ENCODE measurements at regions not wholly inside any gene's neighbourhood (a gene's known extent, or its start where the extent isn't known, plus 50 kb on each side); places are given as distances from the start of the nearest gene placed in this dataset.

DNA sequence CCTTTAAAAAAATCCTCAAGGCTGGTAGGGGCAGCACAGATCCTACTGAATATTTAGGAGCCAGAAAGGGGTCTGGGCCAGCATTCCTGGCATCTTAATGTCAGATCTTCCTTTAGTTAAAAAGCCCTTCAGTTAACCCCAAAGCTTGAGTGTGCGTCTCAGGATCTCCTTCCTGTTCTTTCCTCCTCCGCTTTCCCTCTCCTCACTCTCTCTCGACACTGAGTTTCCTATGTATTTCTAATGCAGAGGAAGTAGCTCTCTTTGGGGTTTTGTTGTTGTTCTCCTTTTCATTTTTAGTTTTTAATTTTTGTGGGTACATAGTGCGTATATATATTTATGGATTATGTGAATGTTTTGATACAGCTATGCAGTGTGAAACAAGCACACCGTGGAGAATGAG, 109.9 kb upstream of the COPS8 start:
- Histone ChIP-seq H3K36me3 (no peaks in the 10 kb centered on the region), H3K4me3 (no peak overlapping the region), H3K27me3 (no peaks in the 10 kb centered on the region), H3K4me1 (peaks cover 0 to 4% (median 0%) of the 10 kb centered on the region in 4 donors), H3K27ac (no peak overlapping the region), H3K9me3 (no peaks in the 10 kb centered on the region)
- no peak for DNase-seq
- intact Hi-C loops (cut with DNase I; ENCODE audit: low total_unique reads) (no loop called here), in situ Hi-C loops (cut with MboI; ENCODE audit: low pct_ligation_motif_present in 1 of 4, low pct_unique_long_range_greater_than_20kb in 1 of 4, low sequenced_read_pairs in 3 of 4) (no loop called here)
- 86 to 87% methylated on average over 4 to 5 of the region's 5 CpGs for WGBS, 2 donors (ENCODE audit: low coverage in 1 of 2)
- TF ChIP-seq POLR2A (IDR thresholded peaks at IDR 0.05): no peak
- TF ChIP-seq, protein P1, sequence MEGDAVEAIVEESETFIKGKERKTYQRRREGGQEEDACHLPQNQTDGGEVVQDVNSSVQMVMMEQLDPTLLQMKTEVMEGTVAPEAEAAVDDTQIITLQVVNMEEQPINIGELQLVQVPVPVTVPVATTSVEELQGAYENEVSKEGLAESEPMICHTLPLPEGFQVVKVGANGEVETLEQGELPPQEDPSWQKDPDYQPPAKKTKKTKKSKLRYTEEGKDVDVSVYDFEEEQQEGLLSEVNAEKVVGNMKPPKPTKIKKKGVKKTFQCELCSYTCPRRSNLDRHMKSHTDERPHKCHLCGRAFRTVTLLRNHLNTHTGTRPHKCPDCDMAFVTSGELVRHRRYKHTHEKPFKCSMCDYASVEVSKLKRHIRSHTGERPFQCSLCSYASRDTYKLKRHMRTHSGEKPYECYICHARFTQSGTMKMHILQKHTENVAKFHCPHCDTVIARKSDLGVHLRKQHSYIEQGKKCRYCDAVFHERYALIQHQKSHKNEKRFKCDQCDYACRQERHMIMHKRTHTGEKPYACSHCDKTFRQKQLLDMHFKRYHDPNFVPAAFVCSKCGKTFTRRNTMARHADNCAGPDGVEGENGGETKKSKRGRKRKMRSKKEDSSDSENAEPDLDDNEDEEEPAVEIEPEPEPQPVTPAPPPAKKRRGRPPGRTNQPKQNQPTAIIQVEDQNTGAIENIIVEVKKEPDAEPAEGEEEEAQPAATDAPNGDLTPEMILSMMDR (IDR thresholded peaks at IDR 0.05): no peak
- TF ChIP-seq EP300 (IDR thresholded peaks at IDR 0.05; ENCODE audit: low read depth): no peak

DNA sequence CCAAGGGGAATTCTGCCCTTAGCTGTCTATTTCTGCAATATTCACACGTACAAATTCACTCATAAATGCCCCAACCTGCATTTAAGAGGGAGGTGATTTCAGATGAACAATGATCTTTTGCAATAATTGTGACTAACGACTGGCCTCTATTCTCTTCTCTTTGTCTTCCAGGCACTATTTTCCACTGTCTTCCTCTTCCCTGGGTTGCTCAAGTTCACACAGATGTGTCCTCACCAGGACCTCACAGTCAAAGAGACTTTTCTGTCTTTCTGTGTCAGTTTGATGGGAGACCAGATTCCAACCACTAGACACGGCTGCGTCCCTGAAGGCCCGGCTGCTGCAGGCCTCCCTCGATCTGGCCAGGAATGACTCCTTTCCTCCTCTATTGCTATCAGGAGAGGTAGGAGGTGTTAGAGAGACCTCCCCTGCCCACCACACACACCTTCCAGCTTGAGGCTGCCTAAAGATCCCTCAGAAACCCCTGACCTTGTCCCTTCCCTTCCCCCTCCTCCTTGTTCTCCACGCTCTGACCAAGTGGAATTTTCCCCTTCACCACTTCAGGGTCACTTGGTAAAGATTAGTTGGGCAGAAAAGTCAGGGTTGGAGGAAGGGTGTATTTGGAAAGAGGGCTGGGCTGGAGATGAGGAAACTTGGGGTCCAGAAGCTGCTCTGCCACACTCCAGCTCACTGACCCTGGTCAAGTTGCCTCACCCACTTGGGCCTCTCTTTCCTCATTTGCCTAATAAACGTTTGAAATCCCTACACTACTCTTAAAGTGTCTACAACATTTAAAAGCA, 109.2 kb upstream of the COPS8 start:
- in situ Hi-C loops (cut with MboI; ENCODE audit: low pct_ligation_motif_present in 1 of 4, low pct_unique_long_range_greater_than_20kb in 1 of 4, low sequenced_read_pairs in 3 of 4): no loop called here
- DNase-seq: no peak
- no peaks in the 10 kb centered on the region for H3K27me3 ChIP-seq

GRCh38 chr2:236977063-236977851, 108.4 kb upstream of the COPS8 start:
- in situ Hi-C loops (cut with MboI; ENCODE audit: low pct_ligation_motif_present in 1 of 4, low pct_unique_long_range_greater_than_20kb in 1 of 4, low sequenced_read_pairs in 3 of 4) (no loop called here), intact Hi-C loops (cut with DNase I; ENCODE audit: low total_unique reads) (no loop called here)
- no peaks in the 10 kb centered on the region for H3K36me3 ChIP-seq
- WGBS, 2 donors (ENCODE audit: low coverage in 1 of 2): 67 to 82% methylated on average over 7 to 11 of the region's 11 CpGs
- H3K4me3 ChIP-seq: no peak overlapping the region
- no peaks in the 10 kb centered on the region for H3K27me3 ChIP-seq
- DNase-seq: no peak
- H3K4me1 ChIP-seq: peaks cover 0 to 4% (median 0%) of the 10 kb centered on the region in 4 donors
- no peaks in the 10 kb centered on the region for H3K9me3 ChIP-seq
- TF ChIP-seq POLR2A (IDR thresholded peaks at IDR 0.05) (no peak), EP300 (IDR thresholded peaks at IDR 0.05; ENCODE audit: low read depth) (no peak), POLR2AphosphoS5 (IDR thresholded peaks at IDR 0.05) (no peak)
- TF ChIP-seq, protein P1 (IDR thresholded peaks at IDR 0.05): no peak
- no peak overlapping the region for H3K27ac ChIP-seq

More for the DNA sequence above, 109.2 kb upstream of the COPS8 start:
- WGBS, 2 donors (ENCODE audit: low coverage in 1 of 2): 71 to 78% methylated on average over 4 to 8 of the region's 8 CpGs
- TF ChIP-seq POLR2A (IDR thresholded peaks at IDR 0.05): no peak
- TF ChIP-seq, protein P1 (IDR thresholded peaks at IDR 0.05): no peak
- TF ChIP-seq EP300 (IDR thresholded peaks at IDR 0.05; ENCODE audit: low read depth): no peak
- TF ChIP-seq POLR2AphosphoS5 (IDR thresholded peaks at IDR 0.05): no peak
- intact Hi-C loops (cut with DNase I; ENCODE audit: low total_unique reads): no loop called here
- Histone ChIP-seq H3K36me3 (no peaks in the 10 kb centered on the region), H3K4me1 (peaks cover 0 to 4% (median 0%) of the 10 kb centered on the region in 4 donors), H3K4me3 (no peak overlapping the region), H3K9me3 (no peaks in the 10 kb centered on the region), H3K27ac (no peak overlapping the region)

GRCh38 chr2:236977852-236978398, 107.8 kb upstream of the COPS8 start:
- Histone ChIP-seq H3K36me3 (no peaks in the 10 kb centered on the region), H3K27ac (no peak overlapping the region), H3K9me3 (no peaks in the 10 kb centered on the region), H3K4me1 (no peaks in the 10 kb centered on the region), H3K4me3 (no peak overlapping the region), H3K27me3 (no peaks in the 10 kb centered on the region)
- TF ChIP-seq POLR2AphosphoS5 (IDR thresholded peaks at IDR 0.05) (no peak), EP300 (IDR thresholded peaks at IDR 0.05; ENCODE audit: low read depth) (no peak), POLR2A (IDR thresholded peaks at IDR 0.05) (no peak)
- TF ChIP-seq, protein P1 (IDR thresholded peaks at IDR 0.05): no peak
- in situ Hi-C loops (cut with MboI; ENCODE audit: low pct_ligation_motif_present in 1 of 4, low pct_unique_long_range_greater_than_20kb in 1 of 4, low sequenced_read_pairs in 3 of 4): no loop called here
- no peak for DNase-seq
- WGBS, 2 donors (ENCODE audit: low coverage in 1 of 2): 83 to 87% methylated on average over 7 of the region's 7 CpGs
- intact Hi-C loops (cut with DNase I; ENCODE audit: low total_unique reads): no loop called here
